GM10248 (cell line): ENCODE measurements at regions not wholly inside any gene's neighbourhood (a gene's known extent, or its start where the extent isn't known, plus 50 kb on each side); places are given as distances from the start of the nearest gene placed in this dataset.

Experiments used
- CTCF ChIA-PET: fragments of 300-600 bp; sonication (Branson Sonifier 250); formaldehyde crosslinking; extraction: SDS; loops from one replicate; lab custom pipeline; 2021; ENCODE audit warnings: antibody characterized with exemption; lab: Yijun Ruan, JAX
- POLR2A ChIA-PET: fragments of 350-650 bp; sonication (Branson Sonifier 250); formaldehyde crosslinking; extraction: SDS; loops from one replicate; lab custom pipeline; 2020; ENCODE audit warnings: antibody characterized with exemption; lab: Yijun Ruan, JAX
- DNase-seq: peaks from one replicate; pipeline ENCODE4 v3.0.0; 2012; ENCODE audit errors: extremely low spot score
- CTCF ChIP-seq: IDR thresholded peaks from 2 replicates; pipeline ENCODE4 v1.5.1; 2012; ENCODE audit warnings: mild to moderate bottlenecking, low read depth; ENCODE audit errors: extremely low read depth, missing control alignments, control extremely low read depth

- DNase-seq = no peak
- CTCF ChIA-PET = interaction anchor here (0.6 to 11.6 kb wide), 75 partner anchors 7 to 1319 kb away, joined by 3 to 268 read pairs (median 5); no protein-coding TSS in a partner anchor
- POLR2A ChIA-PET = no interaction called here
- no peak for TF ChIP-seq CTCF
Observed at GRCh38 chr15:77542491-77543001, 90.2 kb downstream of the LINGO1 start.

GRCh38 chr15:77541421-77542181 is 91.1 kb downstream of the LINGO1 start:
- no peak for DNase-seq
- ChIA-PET POLR2A (interaction anchor here (0.6 kb wide), 1 partner anchor 564 kb away, joined by 8 read pairs; no protein-coding TSS in a partner anchor), CTCF (interaction anchor here (0.8 to 11.6 kb wide), 20 partner anchors 9 to 568 kb away, joined by 3 to 268 read pairs (median 12); no protein-coding TSS in a partner anchor)
- no peak for TF ChIP-seq CTCF

- no peak for DNase-seq
- POLR2A ChIA-PET = no interaction called here
- no peak for TF ChIP-seq CTCF
- CTCF ChIA-PET = interaction anchor here (1.4 to 11.6 kb wide), 8 partner anchors 43 to 506 kb away, joined by 3 to 268 read pairs (median 32); no protein-coding TSS in a partner anchor
Observed at GRCh38 chr15:77540312-77541060, 92.2 kb downstream of the LINGO1 start.

GRCh38 chr15:77538793-77539497 is 93.8 kb downstream of the LINGO1 start:
- no peak for DNase-seq
- ChIA-PET CTCF (interaction anchor here (0.8 to 11.6 kb wide), 10 partner anchors 11 to 504 kb away, joined by 3 to 268 read pairs (median 4); partner anchors contain the start of gene HMG20A), POLR2A (no interaction called here)
- TF ChIP-seq CTCF = no peak

GRCh38 chr15:77538027-77538451 is 94.7 kb downstream of the LINGO1 start:
- POLR2A ChIA-PET = no interaction called here
- CTCF ChIA-PET = interaction anchor here (0.8 to 11.6 kb wide), 9 partner anchors 9 to 504 kb away, joined by 3 to 268 read pairs (median 5); no protein-coding TSS in a partner anchor

More at GRCh38 chr15:77538027-77538451, 94.7 kb downstream of the LINGO1 start:
- TF ChIP-seq CTCF = no peak
- peak; percentile 78 for DNase-seq
